Activated CD4-positive, alpha-beta memory T cell treated with anti-CD3 and anti-CD28 coated beads for 36 hours (primary cell): ENCODE measurements at regions not wholly inside any gene's neighbourhood (a gene's known extent, or its start where the extent isn't known, plus 50 kb on each side); places are given as distances from the start of the nearest gene placed in this dataset.
"Not testable (repeated sequence)": the region's sequence is repeated elsewhere in the genome, so short reads cannot be mapped to it uniquely, and the experiment has no call there.

Source experiments
- CTCF ChIA-PET: fragments of 350-600 bp; sonication (Branson Sonifier 250); formaldehyde crosslinking; loops from one replicate; lab custom pipeline; 2021; ENCODE audit warnings: antibody characterized with exemption, inconsistent platforms; lab: Charles Lee
- POLR2A ChIA-PET: fragments of 350-600 bp; sonication (Branson Sonifier 250); formaldehyde crosslinking; loops from one replicate; lab custom pipeline; 2021; ENCODE audit warnings: antibody characterized with exemption; lab: Charles Lee
- DNase-seq: peaks from one replicate; pipeline ENCODE4 v3.0.0-alpha.2; 2020
- H3K27ac Mint-ChIP-seq: one replicate; pipeline ENCODE4 v1.8.0; 2021; ENCODE audit warnings: mixed read lengths
- H3K27me3 Mint-ChIP-seq: one replicate; pipeline ENCODE4 v1.8.0; 2021; ENCODE audit warnings: mixed read lengths
- H3K36me3 Mint-ChIP-seq: one replicate; pipeline ENCODE4 v1.8.0; 2021; ENCODE audit warnings: mixed read lengths
- H3K4me1 Mint-ChIP-seq: one replicate; pipeline ENCODE4 v1.8.0; 2021; ENCODE audit warnings: low read depth, mixed read lengths
- H3K4me3 Mint-ChIP-seq: one replicate; pipeline ENCODE4 v1.8.0; 2021; ENCODE audit warnings: mild to moderate bottlenecking, mixed read lengths
- H3K9me3 Mint-ChIP-seq: one replicate; pipeline ENCODE4 v1.8.0; 2021; ENCODE audit warnings: mixed read lengths
- intact Hi-C: fragments of 100-400 bp; cut with micrococcal nuclease; formaldehyde crosslinking; loops from one replicate; pipeline ENCODE4 v1.15.1; 2023

GRCh38 chr2:228352980-228353379 lies 171.5 kb upstream of the SPHKAP start:
- POLR2A ChIA-PET, intact Hi-C loops, H3K9me3 Mint-ChIP-seq, H3K4me1 Mint-ChIP-seq, CTCF ChIA-PET, H3K36me3 Mint-ChIP-seq, H3K4me3 Mint-ChIP-seq, H3K27ac Mint-ChIP-seq, H3K27me3 Mint-ChIP-seq, DNase-seq: not testable (repeated sequence)

GRCh38 chr2:228352048-228352447 lies 170.6 kb upstream of the SPHKAP start:
- ChIA-PET POLR2A (no interaction called here), CTCF (no interaction called here)
- no peak overlapping the region for H3K27ac Mint-ChIP-seq
- H3K4me3 Mint-ChIP-seq = no peak overlapping the region
- H3K4me1 Mint-ChIP-seq = no peaks in the 10 kb centered on the region
- DNase-seq = no peak
- H3K27me3 Mint-ChIP-seq = no peaks in the 10 kb centered on the region
- intact Hi-C loops = no loop called here
- no peaks in the 10 kb centered on the region for H3K36me3 Mint-ChIP-seq
- H3K9me3 Mint-ChIP-seq = no peaks in the 10 kb centered on the region

- Mint-ChIP-seq H3K27me3 (no peaks in the 10 kb centered on the region), H3K36me3 (no peaks in the 10 kb centered on the region), H3K9me3 (peaks cover 2% of the 10 kb centered on the region), H3K27ac (no peak overlapping the region), H3K4me3 (no peak overlapping the region), H3K4me1 (no peaks in the 10 kb centered on the region)
- CTCF ChIA-PET = no interaction called here
- intact Hi-C loops = no loop called here
- POLR2A ChIA-PET = no interaction called here
- no peak for DNase-seq
Measured at GRCh38 chr2:228348516-228349064, 167.1 kb upstream of the SPHKAP start.

- H3K9me3 Mint-ChIP-seq = peaks cover 9% of the 10 kb centered on the region
- H3K4me3 Mint-ChIP-seq = no peak overlapping the region
- no peaks in the 10 kb centered on the region for H3K36me3 Mint-ChIP-seq
- intact Hi-C loops = no loop called here
- no peaks in the 10 kb centered on the region for H3K4me1 Mint-ChIP-seq
- CTCF ChIA-PET = no interaction called here
- no peaks in the 10 kb centered on the region for H3K27me3 Mint-ChIP-seq
- POLR2A ChIA-PET = no interaction called here
- no peak for DNase-seq
- H3K27ac Mint-ChIP-seq = no peak overlapping the region
Measured at GRCh38 chr2:228344531-228344930, 163.0 kb upstream of the SPHKAP start.

- Mint-ChIP-seq H3K36me3 (no peaks in the 10 kb centered on the region), H3K27me3 (no peaks in the 10 kb centered on the region), H3K4me3 (no peak overlapping the region), H3K4me1 (no peaks in the 10 kb centered on the region), H3K9me3 (peaks cover 14% of the 10 kb centered on the region), H3K27ac (no peak overlapping the region)
- ChIA-PET CTCF (no interaction called here), POLR2A (no interaction called here)
- intact Hi-C loops = no loop called here
- DNase-seq = no peak
Measured at GRCh38 chr2:228339525-228339924, 158.0 kb upstream of the SPHKAP start.

GRCh38 chr2:228334180-228334579 lies 152.7 kb upstream of the SPHKAP start:
- Mint-ChIP-seq H3K36me3 (no peaks in the 10 kb centered on the region), H3K27me3 (no peaks in the 10 kb centered on the region), H3K27ac (no peak overlapping the region), H3K4me3 (no peak overlapping the region), H3K4me1 (no peaks in the 10 kb centered on the region), H3K9me3 (peaks cover 8% of the 10 kb centered on the region)
- intact Hi-C loops = no loop called here
- CTCF ChIA-PET = no interaction called here
- POLR2A ChIA-PET = no interaction called here
- no peak for DNase-seq

GRCh38 chr2:228329282-228329681 lies 147.8 kb upstream of the SPHKAP start:
- no peak for DNase-seq
- ChIA-PET CTCF (no interaction called here), POLR2A (no interaction called here)
- Mint-ChIP-seq H3K27me3 (no peaks in the 10 kb centered on the region), H3K27ac (no peak overlapping the region), H3K4me1 (no peaks in the 10 kb centered on the region), H3K4me3 (no peak overlapping the region), H3K36me3 (no peaks in the 10 kb centered on the region), H3K9me3 (peaks cover 30% of the 10 kb centered on the region)
- intact Hi-C loops = no loop called here

GRCh38 chr2:228321015-228321414 lies 139.5 kb upstream of the SPHKAP start:
- Mint-ChIP-seq H3K4me3 (no peak overlapping the region), H3K4me1 (no peaks in the 10 kb centered on the region), H3K27ac (no peak overlapping the region), H3K9me3 (peaks cover 5% of the 10 kb centered on the region), H3K36me3 (no peaks in the 10 kb centered on the region), H3K27me3 (no peaks in the 10 kb centered on the region)
- DNase-seq = no peak
- ChIA-PET CTCF (no interaction called here), POLR2A (no interaction called here)
- intact Hi-C loops = no loop called here

GRCh38 chr2:228318218-228318617 lies 136.7 kb upstream of the SPHKAP start:
- ChIA-PET CTCF (no interaction called here), POLR2A (no interaction called here)
- H3K27me3 Mint-ChIP-seq = no peaks in the 10 kb centered on the region
- no peaks in the 10 kb centered on the region for H3K36me3 Mint-ChIP-seq
- no peak overlapping the region for H3K27ac Mint-ChIP-seq
- intact Hi-C loops = no loop called here
- DNase-seq = no peak
- H3K4me3 Mint-ChIP-seq = no peak overlapping the region
- H3K4me1 Mint-ChIP-seq = no peaks in the 10 kb centered on the region
- no peaks in the 10 kb centered on the region for H3K9me3 Mint-ChIP-seq

GRCh38 chr2:228312172-228312571 lies 130.7 kb upstream of the SPHKAP start:
- no peaks in the 10 kb centered on the region for H3K36me3 Mint-ChIP-seq

GRCh38 chr2:228303960-228304359 lies 122.5 kb upstream of the SPHKAP start:
- Mint-ChIP-seq H3K27ac (no peak overlapping the region), H3K36me3 (no peaks in the 10 kb centered on the region), H3K4me1 (no peaks in the 10 kb centered on the region), H3K9me3 (peaks cover 4% of the 10 kb centered on the region), H3K27me3 (no peaks in the 10 kb centered on the region), H3K4me3 (no peak overlapping the region)
- ChIA-PET CTCF (no interaction called here), POLR2A (no interaction called here)
- intact Hi-C loops = no loop called here
- DNase-seq = no peak

More at GRCh38 chr2:228312172-228312571, 130.7 kb upstream of the SPHKAP start:
- no peak overlapping the region for H3K27ac Mint-ChIP-seq
- no peak for DNase-seq
- H3K4me1 Mint-ChIP-seq = no peaks in the 10 kb centered on the region
- intact Hi-C loops = no loop called here
- no peaks in the 10 kb centered on the region for H3K9me3 Mint-ChIP-seq
- CTCF ChIA-PET = no interaction called here
- H3K4me3 Mint-ChIP-seq = no peak overlapping the region
- no peaks in the 10 kb centered on the region for H3K27me3 Mint-ChIP-seq
- POLR2A ChIA-PET = no interaction called here

- H3K27ac Mint-ChIP-seq = no peak overlapping the region
- no peak overlapping the region for H3K4me3 Mint-ChIP-seq
- ChIA-PET POLR2A (no interaction called here), CTCF (no interaction called here)
- H3K4me1 Mint-ChIP-seq = no peaks in the 10 kb centered on the region
- no peak for DNase-seq
- intact Hi-C loops = no loop called here
- H3K9me3 Mint-ChIP-seq = no peaks in the 10 kb centered on the region
- no peaks in the 10 kb centered on the region for H3K27me3 Mint-ChIP-seq
- no peaks in the 10 kb centered on the region for H3K36me3 Mint-ChIP-seq
Measured at GRCh38 chr2:228283491-228284171, 102.1 kb upstream of the SPHKAP start.

GRCh38 chr2:228282376-228282775 lies 100.9 kb upstream of the SPHKAP start:
- Mint-ChIP-seq H3K9me3 (no peaks in the 10 kb centered on the region), H3K27ac (no peak overlapping the region), H3K4me3 (no peak overlapping the region), H3K27me3 (no peaks in the 10 kb centered on the region), H3K36me3 (no peaks in the 10 kb centered on the region), H3K4me1 (no peaks in the 10 kb centered on the region)
- ChIA-PET CTCF (no interaction called here), POLR2A (no interaction called here)
- intact Hi-C loops = no loop called here
- no peak for DNase-seq
